ENCODE measurements at regions not wholly inside any gene's neighbourhood (a gene's known extent, or its start where the extent isn't known, plus 50 kb on each side); places are given as distances from the start of the nearest gene placed in this dataset.
A peak's percentile ranks its signal among the peaks of the same experiment; 100 is the strongest.

DNA sequence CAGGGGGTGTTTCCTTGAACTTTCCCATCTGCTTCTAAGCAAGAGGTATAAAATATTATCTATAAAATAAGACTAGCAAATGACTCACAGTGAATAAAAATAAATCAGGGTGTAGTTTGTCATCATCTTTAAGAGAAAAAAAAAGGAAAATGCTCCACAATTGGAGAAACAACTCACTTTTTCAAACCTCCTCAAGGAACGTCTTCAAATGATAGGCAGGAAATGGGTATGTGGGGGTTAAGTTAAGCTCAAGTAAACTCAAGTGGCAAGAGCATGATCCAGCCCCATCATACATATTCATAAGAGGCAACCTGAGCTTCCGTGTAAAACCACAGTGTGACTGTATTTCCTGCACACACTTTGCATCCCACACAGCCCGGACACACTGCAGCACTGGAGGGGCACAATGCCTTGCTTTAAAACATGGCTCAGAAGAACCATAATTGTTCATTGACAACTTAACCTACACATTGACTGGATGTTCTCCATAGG is 58.5 kb upstream of the CEP85L start:
- ChIA-PET RAD21 (ENCODE audit: unreplicated experiment) (interaction anchor here (0.9 to 1.6 kb wide), 9 partner anchors 16 to 218 kb away, joined by 3 to 13 read pairs (median 3); partner anchors contain the start of gene CEP85L), CTCF (interaction anchor here (0.7 to 5.8 kb wide), 6 partner anchors 13 to 144 kb away, joined by 3 to 30 read pairs (median 4); no protein-coding TSS in a partner anchor), POLR2A (interaction anchor here (0.6 to 1.9 kb wide), 5 partner anchors 15 to 181 kb away, joined by 4 to 5 read pairs (median 4); no protein-coding TSS in a partner anchor), SMC1A (ENCODE audit: uncharacterized antibody, unreplicated experiment) (interaction anchor here (0.6 to 2.2 kb wide), 8 partner anchors 10 to 187 kb away, joined by 3 to 13 read pairs (median 4); no protein-coding TSS in a partner anchor)
- no TSS peak for BruUV-seq (replicated peaks)
- Histone ChIP-seq H2AFZ (ENCODE audit: control insufficient read depth, low read depth, low read length) (peak overlapping the region; percentile 93), H3K79me2 (ENCODE audit: control insufficient read depth, insufficient read depth, low read length) (peaks cover 31% of the 10 kb centered on the region), H4K20me1 (ENCODE audit: control insufficient read depth, insufficient read depth) (no peaks in the 10 kb centered on the region), H3K36me3 (ENCODE audit: control insufficient read depth in 2 of 2, insufficient read depth in 2 of 2, low read length in 1 of 2) (no peaks in the 10 kb centered on the region), H3K4me1 (ENCODE audit: control insufficient read depth, insufficient read depth, low read length) (peaks cover 33% of the 10 kb centered on the region), H3K4me3 (peak overlapping the region; percentile 81), H3K9ac (ENCODE audit: control insufficient read depth, insufficient read depth, low read length) (peak overlapping the region; percentile 83), H3K27ac (ENCODE audit: control insufficient read depth, insufficient read depth) (peak overlapping the region; percentile 84), H3K27me3 (replicated peaks in 1 of 2; ENCODE audit: control insufficient read depth in 2 of 2, insufficient read depth in 2 of 2, low read length in 1 of 2) (no peaks in the 10 kb centered on the region), H3K4me2 (ENCODE audit: control insufficient read depth, insufficient read depth) (peak overlapping the region; percentile 93), H3K9me3 (replicated peaks; ENCODE audit: control insufficient read depth, insufficient read depth, low read length) (no peaks in the 10 kb centered on the region)
- intact Hi-C loops (cut with micrococcal nuclease; ENCODE audit: unreplicated experiment) (loop anchor here (2.0 to 5.0 kb wide), 2 partner anchors 59 to 67 kb away; partner anchors contain the start of gene CEP85L), in situ Hi-C loops (cut with MboI) (no loop called here)
- FAIRE-seq: peak; percentile 89
- 2% methylated on average over 3 of the region's 3 CpGs for WGBS (ENCODE audit: insufficient coverage, insufficient replicate concordance, low lambda C conversion rate, missing lambda C conversion rate)
- peak; percentile 85 for DNase-seq (ENCODE audit: low read depth, low spot score)
- ATAC-seq: peak; percentile 89
- TF ChIP-seq, protein P1, sequence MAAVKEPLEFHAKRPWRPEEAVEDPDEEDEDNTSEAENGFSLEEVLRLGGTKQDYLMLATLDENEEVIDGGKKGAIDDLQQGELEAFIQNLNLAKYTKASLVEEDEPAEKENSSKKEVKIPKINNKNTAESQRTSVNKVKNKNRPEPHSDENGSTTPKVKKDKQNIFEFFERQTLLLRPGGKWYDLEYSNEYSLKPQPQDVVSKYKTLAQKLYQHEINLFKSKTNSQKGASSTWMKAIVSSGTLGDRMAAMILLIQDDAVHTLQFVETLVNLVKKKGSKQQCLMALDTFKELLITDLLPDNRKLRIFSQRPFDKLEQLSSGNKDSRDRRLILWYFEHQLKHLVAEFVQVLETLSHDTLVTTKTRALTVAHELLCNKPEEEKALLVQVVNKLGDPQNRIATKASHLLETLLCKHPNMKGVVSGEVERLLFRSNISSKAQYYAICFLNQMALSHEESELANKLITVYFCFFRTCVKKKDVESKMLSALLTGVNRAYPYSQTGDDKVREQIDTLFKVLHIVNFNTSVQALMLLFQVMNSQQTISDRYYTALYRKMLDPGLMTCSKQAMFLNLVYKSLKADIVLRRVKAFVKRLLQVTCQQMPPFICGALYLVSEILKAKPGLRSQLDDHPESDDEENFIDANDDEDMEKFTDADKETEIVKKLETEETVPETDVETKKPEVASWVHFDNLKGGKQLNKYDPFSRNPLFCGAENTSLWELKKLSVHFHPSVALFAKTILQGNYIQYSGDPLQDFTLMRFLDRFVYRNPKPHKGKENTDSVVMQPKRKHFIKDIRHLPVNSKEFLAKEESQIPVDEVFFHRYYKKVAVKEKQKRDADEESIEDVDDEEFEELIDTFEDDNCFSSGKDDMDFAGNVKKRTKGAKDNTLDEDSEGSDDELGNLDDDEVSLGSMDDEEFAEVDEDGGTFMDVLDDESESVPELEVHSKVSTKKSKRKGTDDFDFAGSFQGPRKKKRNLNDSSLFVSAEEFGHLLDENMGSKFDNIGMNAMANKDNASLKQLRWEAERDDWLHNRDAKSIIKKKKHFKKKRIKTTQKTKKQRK (IDR thresholded peaks at IDR 0.05; ENCODE audit: low read depth, low read length): no peak
- TF ChIP-seq IKZF1 (conservative IDR thresholded peaks at IDR 0.05): no peak
- no peak for TF ChIP-seq RBBP5 (conservative IDR thresholded peaks at IDR 0.05)
- TF ChIP-seq, protein P2, sequence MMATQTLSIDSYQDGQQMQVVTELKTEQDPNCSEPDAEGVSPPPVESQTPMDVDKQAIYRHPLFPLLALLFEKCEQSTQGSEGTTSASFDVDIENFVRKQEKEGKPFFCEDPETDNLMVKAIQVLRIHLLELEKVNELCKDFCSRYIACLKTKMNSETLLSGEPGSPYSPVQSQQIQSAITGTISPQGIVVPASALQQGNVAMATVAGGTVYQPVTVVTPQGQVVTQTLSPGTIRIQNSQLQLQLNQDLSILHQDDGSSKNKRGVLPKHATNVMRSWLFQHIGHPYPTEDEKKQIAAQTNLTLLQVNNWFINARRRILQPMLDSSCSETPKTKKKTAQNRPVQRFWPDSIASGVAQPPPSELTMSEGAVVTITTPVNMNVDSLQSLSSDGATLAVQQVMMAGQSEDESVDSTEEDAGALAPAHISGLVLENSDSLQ (IDR thresholded peaks at IDR 0.05): 0 out of 2 replicates have a peak, but pooled peaks have one; percentile 38
- no peak for TF ChIP-seq ESRRA (IDR thresholded peaks at IDR 0.05; ENCODE audit: low read length)
- no peak for TF ChIP-seq NBN (IDR thresholded peaks at IDR 0.05)
- TF ChIP-seq SIX5 (IDR thresholded peaks at IDR 0.05; ENCODE audit: low read depth, low read length, severe bottlenecking): no peak
- peak in 1 of 2 experiments; percentile 17; a peak in 1 of 4 replicates for TF ChIP-seq BHLHE40 (IDR thresholded peaks at IDR 0.05; ENCODE audit: borderline replicate concordance in 1 of 2, low read depth in 2 of 2, low read length in 1 of 2)
- TF ChIP-seq SUZ12 (IDR thresholded peaks at IDR 0.05; ENCODE audit: unreplicated experiment): no peak
- no peak for TF ChIP-seq NFYB (IDR thresholded peaks at IDR 0.05; ENCODE audit: insufficient read depth, low read depth, low read length)
- TF ChIP-seq, protein P3, sequence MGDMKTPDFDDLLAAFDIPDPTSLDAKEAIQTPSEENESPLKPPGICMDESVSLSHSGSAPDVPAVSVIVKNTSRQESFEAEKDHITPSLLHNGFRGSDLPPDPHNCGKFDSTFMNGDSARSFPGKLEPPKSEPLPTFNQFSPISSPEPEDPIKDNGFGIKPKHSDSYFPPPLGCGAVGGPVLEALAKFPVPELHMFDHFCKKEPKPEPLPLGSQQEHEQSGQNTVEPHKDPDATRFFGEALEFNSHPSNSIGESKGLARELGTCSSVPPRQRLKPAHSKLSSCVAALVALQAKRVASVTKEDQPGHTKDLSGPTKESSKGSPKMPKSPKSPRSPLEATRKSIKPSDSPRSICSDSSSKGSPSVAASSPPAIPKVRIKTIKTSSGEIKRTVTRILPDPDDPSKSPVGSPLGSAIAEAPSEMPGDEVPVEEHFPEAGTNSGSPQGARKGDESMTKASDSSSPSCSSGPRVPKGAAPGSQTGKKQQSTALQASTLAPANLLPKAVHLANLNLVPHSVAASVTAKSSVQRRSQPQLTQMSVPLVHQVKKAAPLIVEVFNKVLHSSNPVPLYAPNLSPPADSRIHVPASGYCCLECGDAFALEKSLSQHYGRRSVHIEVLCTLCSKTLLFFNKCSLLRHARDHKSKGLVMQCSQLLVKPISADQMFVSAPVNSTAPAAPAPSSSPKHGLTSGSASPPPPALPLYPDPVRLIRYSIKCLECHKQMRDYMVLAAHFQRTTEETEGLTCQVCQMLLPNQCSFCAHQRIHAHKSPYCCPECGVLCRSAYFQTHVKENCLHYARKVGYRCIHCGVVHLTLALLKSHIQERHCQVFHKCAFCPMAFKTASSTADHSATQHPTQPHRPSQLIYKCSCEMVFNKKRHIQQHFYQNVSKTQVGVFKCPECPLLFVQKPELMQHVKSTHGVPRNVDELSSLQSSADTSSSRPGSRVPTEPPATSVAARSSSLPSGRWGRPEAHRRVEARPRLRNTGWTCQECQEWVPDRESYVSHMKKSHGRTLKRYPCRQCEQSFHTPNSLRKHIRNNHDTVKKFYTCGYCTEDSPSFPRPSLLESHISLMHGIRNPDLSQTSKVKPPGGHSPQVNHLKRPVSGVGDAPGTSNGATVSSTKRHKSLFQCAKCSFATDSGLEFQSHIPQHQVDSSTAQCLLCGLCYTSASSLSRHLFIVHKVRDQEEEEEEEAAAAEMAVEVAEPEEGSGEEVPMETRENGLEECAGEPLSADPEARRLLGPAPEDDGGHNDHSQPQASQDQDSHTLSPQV (IDR thresholded peaks at IDR 0.05): no peak
- no peak for TF ChIP-seq SPI1 (IDR thresholded peaks at IDR 0.05; ENCODE audit: borderline replicate concordance, insufficient read depth, low read depth, low read length)
- TF ChIP-seq CBFB (IDR thresholded peaks at IDR 0.05; ENCODE audit: low read depth): no peak
- no peak for TF ChIP-seq HDGF (IDR thresholded peaks at IDR 0.05)
- TF ChIP-seq POLR2A (IDR thresholded peaks at IDR 0.05; ENCODE audit: low read depth, low read length): peak; percentile 61
- no peak for TF ChIP-seq NR2C2 (IDR thresholded peaks at IDR 0.05; ENCODE audit: borderline replicate concordance, control insufficient read depth, insufficient read length, low read depth)

All from GM12878 (cell line).